ENCODE measurements at regions not wholly inside any gene's neighbourhood (a gene's known extent, or its start where the extent isn't known, plus 50 kb on each side); places are given as distances from the start of the nearest gene placed in this dataset.

GRCh38 chr2:142670362-142670761 lies 207.1 kb upstream of the KYNU start:
- TF ChIP-seq CTCF (IDR thresholded peaks at IDR 0.05) (no peak), SIN3A (IDR thresholded peaks at IDR 0.05; ENCODE audit: borderline replicate concordance, insufficient read depth, low read depth, low read length) (no peak), TCF7L2 (IDR thresholded peaks at IDR 0.05; ENCODE audit: low read depth, low read length) (no peak)
